ENCODE measurements at regions not wholly inside any gene's neighbourhood (a gene's known extent, or its start where the extent isn't known, plus 50 kb on each side); places are given as distances from the start of the nearest gene placed in this dataset.
"Not testable (repeated sequence)": the region's sequence is repeated elsewhere in the genome, so short reads cannot be mapped to it uniquely, and the experiment has no call there.

- ATAC-seq (ENCODE audit: low read depth), result not testable (repeated sequence)
Observed at GRCh38 chr13:30525212-30525611, 59.5 kb upstream of the HMGB1 start.

GRCh38 chr13:30526612-30527495 is 61.1 kb upstream of the HMGB1 start:
- peaks cover 0 to 2% (median 0%) of the 10 kb centered on the region in 3 donors for H3K9me3 ChIP-seq (ENCODE audit: control extremely low read depth in 1 of 3, control insufficient read depth in 2 of 3, insufficient read depth in 1 of 3, low read length in 2 of 3)
- no peaks in the 10 kb centered on the region for H3K27me3 Mint-ChIP-seq
- no peaks in the 10 kb centered on the region for H3K27me3 ChIP-seq (replicated peaks in 1 of 4; ENCODE audit: control extremely low read depth in 1 of 4, control insufficient read depth in 3 of 4, insufficient read depth in 4 of 4, low read length in 3 of 4)
- no peak overlapping the region for H3K27ac ChIP-seq (ENCODE audit: low read length in 2 of 2)
- no peak overlapping the region for H3K27ac Mint-ChIP-seq
- no peaks in the 10 kb centered on the region for H3K4me1 Mint-ChIP-seq
- no peaks in the 10 kb centered on the region for H3K9me3 Mint-ChIP-seq (ENCODE audit: insufficient read depth)
- POLR2A ChIA-PET, result no interaction called here
- ATAC-seq (ENCODE audit: low read depth), result no peak
- no peaks in the 10 kb centered on the region for H3K4me1 ChIP-seq (ENCODE audit: control insufficient read depth in 2 of 2, insufficient read depth in 2 of 2, low read length in 2 of 2)
- 97% methylated on average over 19 of the region's 21 CpGs for WGBS (ENCODE audit: insufficient coverage)
- H4K20me1 ChIP-seq (ENCODE audit: control insufficient read depth, insufficient read depth, low read length, poor library complexity, severe bottlenecking), result no peaks in the 10 kb centered on the region
- no peaks in the 10 kb centered on the region for H3K36me3 ChIP-seq (replicated peaks in 1 of 2; ENCODE audit: control extremely low read depth in 1 of 2, control insufficient read depth in 1 of 2, extremely low read depth in 1 of 2, insufficient read depth in 2 of 2, low read length in 1 of 2)
- TF ChIP-seq EZH2 (IDR thresholded peaks at IDR 0.05; ENCODE audit: borderline replicate concordance, insufficient read depth, low read depth, low read length, poor library complexity, severe bottlenecking), result no peak
- no peak for TF ChIP-seq CTCF (IDR thresholded peaks at IDR 0.05)
- H3K4me3 Mint-ChIP-seq, result no peak overlapping the region
- intact Hi-C loops (cut with micrococcal nuclease), result no loop called here
- H3K9ac ChIP-seq (ENCODE audit: low read length), result no peak overlapping the region
- H2AFZ ChIP-seq (ENCODE audit: insufficient read depth, low read depth, low read length, poor library complexity, severe bottlenecking), result no peak overlapping the region
- no peak for DNase-seq
- H3K79me2 ChIP-seq (ENCODE audit: control insufficient read depth, insufficient read depth, low read length), result no peaks in the 10 kb centered on the region
- no peak overlapping the region for H3K4me3 ChIP-seq (ENCODE audit: control extremely low read depth in 1 of 5, extremely low read depth in 1 of 5, insufficient read depth in 1 of 5, low read depth in 2 of 5, low read length in 4 of 5)
- H3K4me2 ChIP-seq (replicated peaks; ENCODE audit: low read depth, low read length, poor library complexity, severe bottlenecking), result no peak overlapping the region
- CTCF ChIA-PET, result no interaction called here

More at GRCh38 chr13:30525212-30525611, 59.5 kb upstream of the HMGB1 start:
- H3K4me1 Mint-ChIP-seq; H3K9me3 ChIP-seq (ENCODE audit: control extremely low read depth in 1 of 3, control insufficient read depth in 2 of 3, insufficient read depth in 1 of 3, low read length in 2 of 3); H3K79me2 ChIP-seq (ENCODE audit: control insufficient read depth, insufficient read depth, low read length); H3K27ac Mint-ChIP-seq; H3K36me3 ChIP-seq (replicated peaks in 1 of 2; ENCODE audit: control extremely low read depth in 1 of 2, control insufficient read depth in 1 of 2, extremely low read depth in 1 of 2, insufficient read depth in 2 of 2, low read length in 1 of 2); H3K4me2 ChIP-seq (replicated peaks; ENCODE audit: low read depth, low read length, poor library complexity, severe bottlenecking); POLR2A ChIA-PET; H2AFZ ChIP-seq (ENCODE audit: insufficient read depth, low read depth, low read length, poor library complexity, severe bottlenecking); H3K9me3 Mint-ChIP-seq (ENCODE audit: insufficient read depth); H3K27ac ChIP-seq (ENCODE audit: low read length in 2 of 2); H3K4me3 Mint-ChIP-seq; H4K20me1 ChIP-seq (ENCODE audit: control insufficient read depth, insufficient read depth, low read length, poor library complexity, severe bottlenecking); H3K27me3 Mint-ChIP-seq; DNase-seq; H3K4me1 ChIP-seq (ENCODE audit: control insufficient read depth in 2 of 2, insufficient read depth in 2 of 2, low read length in 2 of 2); CTCF ChIA-PET; H3K4me3 ChIP-seq (ENCODE audit: control extremely low read depth in 1 of 5, extremely low read depth in 1 of 5, insufficient read depth in 1 of 5, low read depth in 2 of 5, low read length in 4 of 5); H3K9ac ChIP-seq (ENCODE audit: low read length); H3K27me3 ChIP-seq (replicated peaks in 1 of 4; ENCODE audit: control extremely low read depth in 1 of 4, control insufficient read depth in 3 of 4, insufficient read depth in 4 of 4, low read length in 3 of 4); intact Hi-C loops (cut with micrococcal nuclease): not testable (repeated sequence)
- no CpG with 5 or more reads among the region's 1 CpG for WGBS (ENCODE audit: insufficient coverage)

All from B cell (primary cell).